HEK293 (cell line): ENCODE measurements at regions not wholly inside any gene's neighbourhood (a gene's known extent, or its start where the extent isn't known, plus 50 kb on each side); places are given as distances from the start of the nearest gene placed in this dataset.

Experiments
- CTCF ChIA-PET: fragments of 350-600 bp; formaldehyde crosslinking; extraction: SDS; loops from one replicate; lab custom pipeline; 2021; ENCODE audit warnings: antibody characterized with exemption; lab: Yijun Ruan, JAX
- POLR2A ChIA-PET: fragments of 300-600 bp; formaldehyde crosslinking; extraction: SDS; loops from one replicate; lab custom pipeline; 2020; ENCODE audit warnings: antibody characterized with exemption, inconsistent platforms; lab: Yijun Ruan, JAX
- H3K27ac ChIP-seq: fragments of 200-500 bp; sonication (Bioruptor generic); 2 replicates; pipeline ENCODE4 v1.5.1; 2014; ENCODE audit warnings: low read depth, low read length, control low read depth, inconsistent platforms; ENCODE audit errors: extremely low read depth
- H3K36me3 ChIP-seq, 2 experiments: fragments of 200-500 bp in 1 of 2; sonication (Bioruptor generic) in 1 of 2; 1 replicate in 1 of 2; 2 replicates in 1 of 2; pipeline ENCODE4 v1.5.1; 2014 to 2017; ENCODE audit warnings: inconsistent platforms in 2 of 2, low read length in 2 of 2; ENCODE audit not compliant: control insufficient read depth in 2 of 2, insufficient read depth in 1 of 2
- H3K4me1 ChIP-seq: fragments of 200-500 bp; sonication (Bioruptor generic); 2 replicates; pipeline ENCODE4 v1.5.1; 2014; ENCODE audit warnings: mild to moderate bottlenecking, low read length, inconsistent platforms; ENCODE audit not compliant: control insufficient read depth, insufficient read depth
- H3K4me3 ChIP-seq: 2 replicates; pipeline ENCODE4 v1.5.1; 2011; ENCODE audit warnings: low read depth, mild to moderate bottlenecking, control low read depth, low read length, moderate library complexity
- H3K9me3 ChIP-seq: fragments of 200-500 bp; sonication (Bioruptor generic); 2 replicates; pipeline ENCODE4 v1.5.1; 2014; ENCODE audit warnings: low read depth, low read length, inconsistent platforms; ENCODE audit not compliant: control insufficient read depth, insufficient read depth
- BCL11B ChIP-seq: fragments of 450-650 bp; formaldehyde crosslinking; IDR thresholded peaks from 2 replicates; pipeline ENCODE4 v1.5.1; 2016; ENCODE audit warnings: low read depth, missing biosample characterization, missing genetic modification characterization
- BCL6B ChIP-seq: fragments of 450-650 bp; formaldehyde crosslinking; IDR thresholded peaks from 2 replicates; pipeline ENCODE4 v1.5.1; 2017; ENCODE audit warnings: missing biosample characterization, missing genetic modification characterization
- CTCF ChIP-seq: fragments of 450-650 bp; formaldehyde crosslinking; IDR thresholded peaks from 2 replicates; pipeline ENCODE4 v1.5.1; 2016; ENCODE audit warnings: missing biosample characterization, missing genetic modification characterization
- HOXC10 ChIP-seq: sonication (generic); formaldehyde crosslinking; IDR thresholded peaks from 2 replicates; pipeline ENCODE4 v1.8.1; 2023; ENCODE audit warnings: mild to moderate bottlenecking, missing genetic modification reagents
- KLF1 ChIP-seq: fragments of 450-650 bp; formaldehyde crosslinking; IDR thresholded peaks from 2 replicates; pipeline ENCODE4 v1.5.1; 2016; ENCODE audit warnings: missing biosample characterization, missing genetic modification characterization
- PRDM6 ChIP-seq: fragments of 450-650 bp; formaldehyde crosslinking; IDR thresholded peaks from 2 replicates; pipeline ENCODE4 v1.5.1; 2017; ENCODE audit warnings: missing biosample characterization, missing genetic modification characterization
- ZBTB10 ChIP-seq: fragments of 450-650 bp; formaldehyde crosslinking; IDR thresholded peaks from 2 replicates; pipeline ENCODE4 v1.5.1; 2016; ENCODE audit warnings: missing biosample characterization, missing genetic modification characterization
- ZFP37 ChIP-seq: fragments of 450-650 bp; formaldehyde crosslinking; IDR thresholded peaks from 2 replicates; pipeline ENCODE4 v1.5.1; 2016; ENCODE audit warnings: missing biosample characterization, missing genetic modification characterization
- ZNF148 ChIP-seq: fragments of 450-650 bp; formaldehyde crosslinking; IDR thresholded peaks from 2 replicates; pipeline ENCODE4 v1.5.0; 2017; ENCODE audit warnings: missing biosample characterization, missing genetic modification characterization, borderline replicate concordance
- ZNF184 ChIP-seq: fragments of 450-650 bp; IDR thresholded peaks from 2 replicates; pipeline ENCODE4 v1.5.1; 2018; ENCODE audit warnings: missing biosample characterization, mild to moderate bottlenecking, missing genetic modification characterization
- ZNF19 ChIP-seq: fragments of 450-650 bp; formaldehyde crosslinking; IDR thresholded peaks from 2 replicates; pipeline ENCODE4; 2016; ENCODE audit warnings: missing biosample characterization, missing genetic modification characterization, low read depth
- ZNF2 ChIP-seq: fragments of 450-650 bp; formaldehyde crosslinking; IDR thresholded peaks from 2 replicates; pipeline ENCODE4 v1.5.1; 2016; ENCODE audit warnings: missing biosample characterization, missing genetic modification characterization
- ZNF221 ChIP-seq: fragments of 450-650 bp; formaldehyde crosslinking; IDR thresholded peaks from 2 replicates; pipeline ENCODE4 v1.5.1; 2017; ENCODE audit warnings: missing biosample characterization, missing genetic modification characterization, borderline replicate concordance
- ZNF404 ChIP-seq: fragments of 450-650 bp; formaldehyde crosslinking; IDR thresholded peaks from 2 replicates; pipeline ENCODE4 v1.5.1; 2017; ENCODE audit warnings: missing biosample characterization, missing genetic modification characterization
- ZNF423 ChIP-seq: fragments of 450-650 bp; formaldehyde crosslinking; IDR thresholded peaks from 2 replicates; pipeline ENCODE4 v1.5.1; 2016; ENCODE audit warnings: missing biosample characterization, missing genetic modification characterization
- ZNF433 ChIP-seq: fragments of 450-650 bp; formaldehyde crosslinking; IDR thresholded peaks from 2 replicates; pipeline ENCODE4 v1.5.1; 2016; ENCODE audit warnings: missing biosample characterization, missing genetic modification characterization, low read depth
- ZNF580 ChIP-seq: fragments of 450-650 bp; formaldehyde crosslinking; IDR thresholded peaks from 2 replicates; pipeline ENCODE4 v1.5.1; 2016; ENCODE audit warnings: missing biosample characterization, missing genetic modification characterization
- ZNF600 ChIP-seq: fragments of 450-650 bp; formaldehyde crosslinking; IDR thresholded peaks from 2 replicates; pipeline ENCODE4 v1.5.1; 2016; ENCODE audit warnings: missing biosample characterization, missing genetic modification characterization
- ZNF701 ChIP-seq: fragments of 450-650 bp; formaldehyde crosslinking; IDR thresholded peaks from 2 replicates; pipeline ENCODE4 v1.5.1; 2016; ENCODE audit warnings: missing biosample characterization, missing genetic modification characterization
- ZSCAN23 ChIP-seq: fragments of 450-650 bp; formaldehyde crosslinking; IDR thresholded peaks from 2 replicates; pipeline ENCODE4 v1.5.1; 2016; ENCODE audit warnings: missing biosample characterization, missing genetic modification characterization

- Histone ChIP-seq H3K4me1 (no peaks in the 10 kb centered on the region), H3K36me3 (no peaks in the 10 kb centered on the region), H3K9me3 (no peaks in the 10 kb centered on the region), H3K27ac (no peak overlapping the region), H3K4me3 (no peak overlapping the region)
- TF ChIP-seq ZNF148 (tag by site-specific recombination): no peak
- ChIA-PET POLR2A (no interaction called here), CTCF (interaction anchor here (1.1 kb wide), 1 partner anchor 44 kb away, joined by 3 read pairs; no protein-coding TSS in a partner anchor)
These were observed 79.8 kb downstream of the PSMB1 start for GRCh38 chr6:170473301-170473717.

- Histone ChIP-seq H3K4me3 (no peak overlapping the region), H3K4me1 (no peaks in the 10 kb centered on the region), H3K27ac (no peak overlapping the region), H3K9me3 (no peaks in the 10 kb centered on the region), H3K36me3 (no peaks in the 10 kb centered on the region)
- no peak for TF ChIP-seq ZNF404
- TF ChIP-seq ZNF600 (tag by site-specific recombination): no peak
- no peak for TF ChIP-seq CTCF
- no peak for TF ChIP-seq KLF1 (tag by site-specific recombination)
- TF ChIP-seq HOXC10 (CRISPR knock-in tag): no peak
- TF ChIP-seq BCL6B (tag by site-specific recombination): no peak
- TF ChIP-seq ZNF423 (tag by site-specific recombination): no peak
- no peak for TF ChIP-seq ZSCAN23 (tag by site-specific recombination)
- TF ChIP-seq ZBTB10 (tag by site-specific recombination): no peak
- no peak for TF ChIP-seq ZNF184 (tag by site-specific recombination)
- TF ChIP-seq BCL11B: no peak
- no peak for TF ChIP-seq ZFP37
- TF ChIP-seq ZNF580: no peak
- TF ChIP-seq ZNF221 (tag by site-specific recombination): no peak
- TF ChIP-seq PRDM6 (tag by site-specific recombination): no peak
- no peak for TF ChIP-seq ZNF2 (tag by site-specific recombination)
- no peak for TF ChIP-seq ZNF433
- no peak for TF ChIP-seq ZNF19 (tag by site-specific recombination)
- TF ChIP-seq ZNF701 (tag by site-specific recombination): no peak
- POLR2A ChIA-PET: no interaction called here
- CTCF ChIA-PET: interaction anchor here (0.8 kb wide), 1 partner anchor 42 kb away, joined by 3 read pairs; no protein-coding TSS in a partner anchor
These were observed 81.6 kb downstream of the PSMB1 start for GRCh38 chr6:170471491-170471890.
